Hematopoietic multipotent progenitor cell (in vitro differentiated cells): ENCODE measurements at regions not wholly inside any gene's neighbourhood (a gene's known extent, or its start where the extent isn't known, plus 50 kb on each side); places are given as distances from the start of the nearest gene placed in this dataset.
A peak's percentile ranks its signal among the peaks of the same experiment; 100 is the strongest.
"Not testable (repeated sequence)": the region's sequence is repeated elsewhere in the genome, so short reads cannot be mapped to it uniquely, and the experiment has no call there.

Source experiments
- DNase-seq, 3 donors: peaks; one replicate each; pipeline ENCODE4 v3.0.0-alpha.2; 2011 to 2015; ENCODE audit warnings: low read depth in 2 of 3, low spot score in 2 of 3

DNA sequence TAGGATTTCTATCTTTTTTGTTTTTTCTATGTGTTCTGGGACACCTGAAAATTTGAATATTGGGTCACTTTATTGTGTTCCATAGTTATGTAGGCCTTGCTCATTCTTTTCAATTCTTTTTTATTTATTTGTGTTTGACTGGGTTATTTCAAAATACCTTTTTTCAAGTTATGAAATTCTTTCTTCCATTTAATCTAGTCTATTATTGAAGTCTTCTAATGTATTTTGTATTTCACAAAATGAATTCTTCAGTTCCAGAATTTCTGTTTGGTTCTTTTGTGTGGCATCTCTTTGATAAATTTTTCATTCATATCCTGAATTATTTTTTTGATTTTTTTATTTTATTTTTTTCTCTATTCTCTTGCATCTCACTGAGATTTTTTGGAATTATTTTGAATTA lies 628.8 kb downstream of the NR2F1-AS1 start:
- no peak for DNase-seq

DNA sequence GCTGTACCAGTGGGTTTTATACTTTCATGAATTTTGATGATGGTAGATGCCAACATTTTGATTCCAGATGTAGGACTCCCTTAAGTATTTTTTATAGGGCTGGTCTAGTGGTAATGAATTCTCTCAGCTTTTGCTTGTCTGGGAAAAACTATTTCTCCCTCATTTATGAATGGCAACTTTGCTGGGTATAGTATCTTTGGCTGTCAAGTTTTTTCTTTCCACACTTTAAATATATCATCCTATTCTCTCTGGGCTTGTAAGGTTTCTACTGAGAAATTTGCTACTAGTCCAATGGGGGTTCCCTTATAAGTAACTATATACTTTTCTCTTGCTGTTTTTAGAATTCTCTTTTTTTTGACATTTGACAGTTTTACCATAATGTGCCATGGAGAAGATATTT lies 629.3 kb downstream of the NR2F1-AS1 start:
- no peak for DNase-seq

DNA sequence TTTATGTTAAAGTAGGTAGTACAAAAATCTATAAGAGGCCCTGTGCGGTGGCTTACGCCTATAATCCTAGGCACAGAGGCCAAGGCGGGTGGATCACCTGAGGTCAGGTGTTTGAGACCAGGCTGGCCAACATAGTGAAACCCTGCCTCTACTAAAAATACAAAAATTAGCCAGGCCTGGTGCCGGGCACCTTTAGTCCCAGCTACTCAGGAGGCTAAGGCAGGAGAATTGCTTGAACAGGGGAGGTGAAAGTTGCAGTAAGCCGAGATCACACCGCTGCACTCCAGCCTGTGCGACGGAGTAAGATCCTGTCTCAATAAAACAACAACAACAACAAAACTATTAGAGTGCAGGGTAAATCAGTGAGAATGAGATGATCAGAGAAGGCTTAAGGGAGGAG lies 634.5 kb downstream of the NR2F1-AS1 start:
- DNase-seq: no peak

DNA sequence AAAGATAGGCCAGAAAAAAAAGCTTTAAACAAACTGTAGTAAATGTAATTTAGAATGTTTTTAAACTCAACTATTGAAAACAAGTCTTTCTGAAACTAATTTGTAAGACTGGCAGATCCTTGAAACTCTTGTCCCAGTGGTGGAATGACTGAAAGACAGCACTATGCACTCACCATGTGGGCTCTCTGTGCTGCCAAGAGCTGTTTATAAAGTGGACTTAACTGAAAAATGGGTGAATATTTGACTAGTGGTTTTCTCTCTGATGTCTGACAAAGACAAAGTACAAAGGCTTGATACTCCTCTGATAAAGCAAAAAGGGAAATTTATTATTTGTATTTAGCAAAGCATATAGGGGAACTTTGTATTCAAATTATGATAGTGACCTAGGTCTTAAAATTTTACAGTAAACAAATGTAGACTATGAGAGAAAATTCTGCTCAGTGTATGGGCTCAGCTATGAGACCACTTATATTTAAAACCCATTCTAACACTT lies 635.4 kb downstream of the NR2F1-AS1 start:
- DNase-seq: no peak

DNA sequence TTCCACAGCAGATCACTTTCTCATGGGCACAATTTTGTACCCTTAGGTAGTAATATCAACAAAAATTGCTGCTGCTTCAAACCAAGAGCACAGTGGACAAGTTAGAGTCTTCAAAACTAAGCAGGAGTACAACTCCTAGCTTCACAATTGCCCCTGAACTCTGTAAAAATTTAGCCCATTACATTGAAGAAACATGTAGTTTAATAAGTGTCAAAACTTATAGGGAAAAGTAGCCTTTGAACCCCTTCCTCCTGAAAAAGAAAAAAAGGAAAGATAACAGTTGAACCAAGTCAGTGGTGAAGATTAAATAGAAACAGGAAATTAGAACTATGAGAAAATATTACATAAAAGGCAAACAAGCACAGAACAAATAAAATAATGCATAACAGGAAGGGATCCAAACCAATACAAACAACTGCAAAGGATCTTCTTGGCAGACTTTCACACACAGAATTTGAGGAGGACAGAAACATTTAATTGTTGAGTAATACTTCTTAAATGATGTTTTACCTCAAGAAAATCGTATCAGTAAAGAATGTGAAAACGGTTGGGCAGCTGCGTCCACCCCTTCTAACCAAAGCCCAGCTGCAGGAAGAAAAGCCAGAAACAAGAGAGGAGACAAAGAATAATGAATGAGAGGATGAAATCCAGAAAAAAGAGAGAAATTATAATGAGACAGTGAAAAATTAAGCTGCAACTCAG lies 636.0 kb downstream of the NR2F1-AS1 start:
- no peak for DNase-seq

DNA sequence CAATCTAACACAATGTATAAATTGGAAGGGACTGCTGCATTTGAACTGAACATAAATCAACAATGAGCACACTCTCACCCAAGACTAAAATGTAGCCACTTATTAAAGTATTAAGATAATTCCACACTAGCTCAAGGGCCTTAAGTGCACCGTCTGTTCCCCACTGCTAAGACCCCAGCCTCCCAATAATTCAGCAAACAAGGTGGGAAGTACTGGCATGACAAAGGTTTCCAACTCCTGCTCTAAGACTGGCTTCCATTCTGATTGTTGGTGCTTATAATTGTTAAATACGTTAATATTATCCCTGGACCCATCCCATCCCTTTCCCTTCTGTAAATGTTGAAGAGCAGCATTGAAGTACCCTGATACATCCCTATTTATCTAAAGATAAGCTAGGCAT lies 636.7 kb downstream of the NR2F1-AS1 start:
- no peak for DNase-seq

DNA sequence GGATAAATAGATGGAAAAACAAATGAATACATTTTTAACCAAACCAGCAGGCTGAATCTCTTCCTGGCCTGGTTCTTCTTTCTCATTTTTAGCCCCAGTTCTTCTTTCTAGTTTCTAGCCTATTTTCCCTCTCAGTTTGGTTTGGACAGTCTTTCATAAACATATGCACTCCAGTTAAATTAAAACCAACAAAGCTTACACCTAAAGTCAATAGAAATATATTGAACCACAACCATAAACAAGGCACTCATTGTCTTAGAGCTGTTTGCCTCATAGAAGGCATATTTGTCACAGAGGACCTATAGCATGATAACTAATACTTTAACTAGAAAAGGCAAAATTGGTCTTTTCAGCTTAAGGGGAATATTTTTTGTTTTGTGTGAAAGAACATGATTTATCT lies 638.3 kb downstream of the NR2F1-AS1 start:
- DNase-seq: no peak

DNA sequence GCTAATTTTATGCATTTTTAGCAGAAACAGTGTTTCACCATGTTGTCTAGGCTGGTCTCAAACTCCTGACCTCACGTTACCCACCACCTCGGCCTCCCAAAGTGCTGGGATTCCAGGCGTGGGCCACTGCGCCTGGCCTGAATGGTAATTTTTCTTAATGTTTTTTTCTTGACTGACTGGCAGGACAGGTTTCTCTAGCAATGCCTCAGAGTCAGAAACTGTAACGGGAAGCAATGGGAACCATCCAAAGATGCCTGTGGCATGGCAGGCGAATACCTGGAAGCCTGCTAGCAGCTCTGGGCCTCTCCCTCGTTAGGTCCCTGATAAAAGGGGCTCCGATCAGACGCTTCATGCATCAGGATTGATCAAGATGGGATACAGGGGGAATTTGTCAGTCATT lies 639.2 kb downstream of the NR2F1-AS1 start:
- DNase-seq: no peak

DNA sequence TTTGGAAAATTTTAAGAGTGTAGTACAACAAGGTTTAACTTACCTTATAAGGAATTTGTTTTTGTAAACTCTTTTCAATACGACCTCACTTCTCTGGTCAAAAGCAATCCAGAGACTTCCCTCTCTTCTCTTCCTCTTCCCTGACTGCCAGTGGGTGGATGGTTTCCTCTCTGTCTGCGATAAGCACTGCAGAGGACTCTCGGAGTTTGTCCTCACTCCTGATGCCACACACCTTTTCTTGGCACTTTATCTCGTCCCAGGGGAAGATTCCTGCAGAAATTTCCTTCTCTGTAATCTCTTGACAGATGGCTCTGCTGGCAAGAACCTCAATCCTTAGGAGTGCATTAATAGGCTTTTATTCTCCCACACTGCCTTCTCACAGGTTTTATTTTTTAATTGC lies 641.6 kb downstream of the NR2F1-AS1 start:
- no peak for DNase-seq

DNA sequence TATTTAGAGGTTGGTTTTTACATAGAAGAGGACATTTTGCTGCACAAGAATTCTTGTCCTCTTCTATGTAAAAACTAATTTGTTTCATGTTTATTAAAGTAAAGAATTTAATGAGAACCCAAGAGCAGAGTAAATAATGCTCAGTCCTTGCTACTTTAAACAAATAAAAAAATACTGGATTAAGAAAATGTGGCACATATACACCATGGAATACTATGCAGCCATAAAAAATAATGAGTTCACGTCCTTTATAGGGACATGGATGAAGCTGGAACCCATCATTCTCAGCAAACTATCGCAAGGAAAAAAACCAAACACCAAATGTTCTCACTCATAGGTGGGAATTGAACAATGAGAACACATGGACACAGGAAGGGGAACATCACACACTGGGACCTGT lies 643.6 kb downstream of the NR2F1-AS1 start:
- not testable (repeated sequence) for DNase-seq

DNA sequence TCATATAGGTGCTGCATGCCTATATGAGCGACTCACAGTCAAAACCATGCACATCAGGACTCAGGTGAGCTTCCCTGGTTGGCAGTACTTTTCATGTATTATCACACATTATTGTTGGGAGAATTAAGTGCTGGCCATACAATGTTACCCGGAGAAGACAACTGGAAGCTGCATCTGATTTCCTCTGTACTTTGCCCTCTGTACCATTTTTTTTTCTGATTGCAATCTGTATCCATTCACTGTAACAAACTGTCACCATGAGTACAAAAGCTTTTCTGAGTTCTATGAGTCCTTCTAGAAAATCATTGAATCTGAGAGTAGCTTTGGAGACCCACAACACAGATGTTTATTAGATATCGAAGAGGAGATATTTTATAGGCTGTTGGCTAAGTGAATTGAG lies 651.0 kb downstream of the NR2F1-AS1 start:
- no peak for DNase-seq

DNA sequence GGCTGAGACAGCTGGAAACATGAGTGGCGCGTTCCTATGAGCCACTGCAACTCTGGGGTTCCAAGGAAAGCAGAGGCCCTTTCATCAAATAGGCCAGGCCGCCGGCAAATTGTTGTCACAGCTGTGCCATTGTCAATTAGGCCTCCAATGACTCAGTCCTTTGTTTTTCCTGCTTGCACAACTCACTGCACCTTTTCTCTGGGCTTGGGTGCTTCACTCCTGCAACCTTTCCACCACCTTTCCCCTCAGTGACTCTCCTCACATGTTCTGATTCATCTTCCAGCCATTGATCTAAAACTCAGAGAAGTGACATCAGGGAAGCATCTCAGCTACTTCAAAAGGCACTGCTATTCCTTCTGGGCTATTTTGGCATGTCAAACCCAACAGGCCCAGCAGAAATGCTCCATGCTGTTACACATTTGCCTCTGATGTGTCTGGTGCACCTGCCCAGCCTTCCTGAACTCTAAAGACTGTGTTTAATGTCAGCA lies 653.7 kb downstream of the NR2F1-AS1 start:
- no peak for DNase-seq

DNA sequence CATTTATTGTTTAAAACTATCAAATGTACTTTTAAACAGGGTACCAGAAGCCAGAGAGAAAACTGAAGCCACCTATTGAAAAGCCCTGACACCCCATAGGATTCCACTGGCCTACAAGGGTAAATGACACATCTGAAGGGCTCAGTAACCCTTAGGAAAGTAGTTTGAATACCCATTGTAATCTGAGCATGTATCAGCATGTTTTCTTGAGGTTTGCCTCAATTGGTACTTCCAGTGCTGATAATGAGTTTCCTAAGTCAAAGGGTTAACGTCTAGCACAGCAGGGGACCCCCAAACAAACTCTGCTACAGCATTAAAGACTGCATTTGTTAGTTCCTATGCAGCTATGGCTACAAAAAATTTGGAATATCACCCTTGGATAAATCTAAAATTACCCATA lies 657.1 kb downstream of the NR2F1-AS1 start:
- no peak for DNase-seq

DNA sequence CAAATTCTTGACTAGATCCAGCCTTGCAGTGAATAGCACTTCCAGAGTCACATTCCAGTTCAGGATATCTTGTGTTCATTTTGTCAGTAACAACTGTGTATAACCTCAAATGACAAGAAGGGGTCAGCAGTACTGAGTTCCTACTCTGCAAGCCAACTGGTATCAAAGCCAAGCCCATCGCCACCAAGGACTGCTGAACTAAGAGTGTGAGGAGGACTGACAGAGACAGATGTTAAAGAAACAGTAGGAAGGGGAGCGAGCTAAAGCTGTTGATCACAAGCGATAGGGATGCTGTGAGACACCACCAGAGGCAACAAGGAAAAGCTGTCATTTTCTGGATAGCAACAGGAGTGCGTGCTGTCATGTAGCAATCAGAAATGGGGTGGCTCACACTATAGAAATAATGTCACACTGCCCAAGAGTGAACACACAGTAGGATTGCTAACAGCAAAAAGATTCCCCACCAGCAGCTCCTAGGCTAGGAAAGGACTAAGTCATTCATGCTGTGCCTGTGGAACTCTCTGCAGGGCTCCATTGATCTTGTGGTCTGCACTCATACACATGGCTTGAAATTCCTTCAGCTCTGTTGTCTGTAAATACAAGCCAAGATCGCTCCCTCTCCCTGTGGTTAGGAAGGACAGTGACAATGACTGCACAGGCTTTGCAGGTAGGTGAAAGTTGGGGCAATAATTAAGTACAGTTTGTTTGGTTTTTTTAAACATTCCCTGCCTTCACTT lies 658.6 kb downstream of the NR2F1-AS1 start:
- no peak for DNase-seq

DNA sequence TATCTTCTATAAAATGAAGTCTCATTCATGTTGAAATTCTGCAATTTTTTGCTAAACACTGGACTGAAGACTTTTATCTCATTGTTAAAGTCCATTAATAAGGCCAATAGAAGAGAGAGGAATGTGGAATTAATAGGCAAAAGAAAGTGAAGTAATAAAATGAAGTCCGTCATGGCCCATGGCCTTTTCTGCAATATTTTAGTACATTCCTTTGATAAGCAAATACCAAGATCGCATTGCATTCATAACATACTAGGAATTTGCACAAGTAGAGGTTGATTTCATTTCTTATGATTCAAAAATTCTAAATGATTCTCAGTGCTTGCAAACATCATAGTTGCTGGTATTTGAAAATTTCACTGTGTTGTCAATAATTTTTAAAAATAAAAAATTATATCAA lies 664.0 kb downstream of the NR2F1-AS1 start:
- no peak for DNase-seq

DNA sequence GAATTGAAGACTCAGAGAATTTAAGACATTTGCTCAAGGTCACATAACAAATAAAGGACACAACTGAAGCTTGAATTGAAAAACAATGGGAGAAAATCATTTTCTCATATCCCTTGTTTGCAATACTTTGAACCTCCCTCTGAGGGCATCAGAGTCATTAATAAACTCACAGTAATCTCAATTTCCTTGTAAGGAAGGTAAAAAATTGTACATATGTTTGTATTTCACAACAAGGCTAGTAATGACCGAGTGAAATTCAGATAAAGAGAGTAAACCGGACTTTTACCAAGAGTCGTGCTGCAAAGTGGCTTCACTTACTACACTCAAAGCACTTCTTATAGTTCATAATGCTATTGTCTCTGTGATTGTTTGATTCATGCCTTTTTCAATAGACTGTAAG lies 665.0 kb downstream of the NR2F1-AS1 start:
- DNase-seq: no peak

DNA sequence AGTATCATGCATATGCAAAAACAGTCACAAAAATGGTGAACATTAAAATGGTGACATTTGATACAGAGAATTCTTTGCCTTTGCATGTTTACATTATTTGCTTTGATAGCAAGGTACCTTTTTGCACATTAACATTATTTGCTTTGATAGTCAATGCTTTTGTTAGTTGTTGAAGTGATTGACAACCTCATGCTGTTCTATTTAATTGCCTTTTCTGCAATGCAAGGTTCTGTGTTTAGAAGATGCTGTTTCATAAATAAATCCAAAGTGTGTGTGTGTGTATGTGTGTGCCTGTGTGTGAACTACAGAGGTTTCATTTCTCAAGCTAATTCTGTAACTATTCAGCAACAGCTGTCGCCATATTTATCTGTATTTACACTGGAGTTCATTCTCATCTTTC lies 668.7 kb downstream of the NR2F1-AS1 start:
- DNase-seq: no peak

DNA sequence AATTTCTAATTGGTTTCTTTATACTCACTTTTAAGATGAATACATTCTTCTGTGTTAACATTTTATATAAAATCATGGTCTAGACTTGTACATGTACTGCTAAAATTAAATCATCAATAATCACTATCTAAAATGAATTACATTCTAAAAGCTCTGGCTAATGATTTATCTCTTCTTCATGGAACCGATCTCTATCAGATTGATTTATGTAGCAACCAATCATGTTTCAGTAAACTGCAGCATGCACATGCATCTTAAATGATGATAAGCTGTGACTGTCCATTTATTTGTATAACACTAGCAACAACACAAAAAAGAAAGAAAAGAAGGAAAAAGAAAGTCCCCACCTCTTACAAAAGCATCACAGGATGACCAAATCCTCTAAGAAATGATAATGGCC lies 669.2 kb downstream of the NR2F1-AS1 start:
- DNase-seq: no peak

DNA sequence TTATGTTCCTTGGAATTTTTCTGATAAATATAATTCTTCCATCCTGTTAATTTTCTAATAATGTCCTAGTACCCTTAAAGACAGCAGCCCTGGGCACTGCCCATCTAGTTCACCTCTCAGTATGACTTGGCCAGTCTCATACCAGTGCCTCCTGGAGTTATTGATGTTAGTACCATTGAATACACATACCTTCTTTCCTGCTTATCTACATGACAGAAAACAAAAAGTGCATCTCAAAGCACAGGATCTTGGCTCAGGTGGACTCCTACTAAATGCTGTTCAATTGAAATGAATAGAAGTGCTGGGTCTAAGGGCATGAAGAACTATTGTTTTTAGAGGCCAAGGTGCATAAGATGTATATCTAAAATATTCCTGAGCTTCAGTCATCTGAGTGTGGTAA lies 669.7 kb downstream of the NR2F1-AS1 start:
- DNase-seq: no peak

DNA sequence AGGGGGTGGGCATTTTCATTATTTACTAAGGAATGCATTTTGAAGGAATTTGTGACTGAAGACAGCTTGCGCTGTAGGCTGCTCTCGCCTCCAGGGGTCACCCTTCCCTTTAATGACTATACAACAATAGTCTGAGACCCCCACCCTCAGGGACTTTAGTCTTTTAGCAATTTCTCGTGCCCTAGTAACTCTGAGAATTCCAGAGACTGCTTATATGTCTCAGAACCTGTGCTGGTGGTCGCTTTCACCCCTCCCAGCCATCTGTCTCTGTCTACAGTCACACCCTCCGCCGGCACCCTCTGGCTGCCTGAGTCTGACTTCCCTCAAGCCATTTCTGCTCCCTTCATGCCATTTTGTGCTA lies 671.4 kb downstream of the NR2F1-AS1 start:
- DNase-seq: peak in 2 of 3 donors; percentile 0 to 3

DNA sequence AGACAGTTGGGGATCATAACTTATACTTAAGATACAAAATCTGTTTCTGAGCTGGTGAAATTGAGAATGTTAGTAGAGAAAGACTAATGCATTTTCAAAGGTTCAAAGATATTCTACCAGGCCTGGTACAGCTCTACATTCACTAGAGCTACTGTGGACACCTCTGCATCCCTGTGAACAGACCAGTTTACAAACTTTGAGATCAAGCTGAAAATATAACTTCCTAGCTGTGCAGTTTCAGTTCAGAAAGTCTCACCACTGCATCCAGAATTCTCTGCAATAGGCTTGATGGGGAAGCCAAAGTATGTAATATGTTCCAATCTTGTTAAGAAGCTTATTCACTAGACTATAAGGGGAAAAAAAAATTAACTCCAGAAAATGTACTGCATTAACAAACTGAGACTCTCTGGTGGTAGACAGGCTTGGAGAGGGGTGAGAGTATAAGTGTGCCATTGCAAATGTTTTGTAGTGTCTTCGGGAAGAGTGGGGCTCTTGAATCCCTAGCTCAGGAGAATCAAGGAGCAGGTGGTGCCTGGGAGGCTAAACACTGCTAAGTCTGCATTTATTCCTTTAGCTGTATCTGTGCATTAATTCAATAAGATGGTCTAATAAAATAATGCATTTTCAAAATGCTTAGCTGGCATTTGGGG lies 671.9 kb downstream of the NR2F1-AS1 start:
- DNase-seq: no peak
